ENCODE measurements at regions not wholly inside any gene's neighbourhood (a gene's known extent, or its start where the extent isn't known, plus 50 kb on each side); places are given as distances from the start of the nearest gene placed in this dataset.

GRCh38 chr9:22343218-22343611, 103.4 kb upstream of the DMRTA1 start:
- H3K27ac Mint-ChIP-seq: no peak overlapping the region
- POLR2A ChIA-PET: no interaction called here

GRCh38 chr9:22354699-22355384, 91.8 kb upstream of the DMRTA1 start:
- CTCF ChIA-PET: no interaction called here

More at GRCh38 chr9:22343218-22343611, 103.4 kb upstream of the DMRTA1 start:
- Mint-ChIP-seq H3K36me3 (ENCODE audit: low read depth) (no peaks in the 10 kb centered on the region), H3K9me3 (no peaks in the 10 kb centered on the region), H3K4me1 (no peaks in the 10 kb centered on the region), H3K4me3 (no peak overlapping the region), H3K27me3 (no peaks in the 10 kb centered on the region)
- no peak for DNase-seq
- CTCF ChIA-PET: no interaction called here

GRCh38 chr9:22356985-22357384, 89.6 kb upstream of the DMRTA1 start:
- Mint-ChIP-seq H3K9me3 (no peaks in the 10 kb centered on the region), H3K27me3 (no peaks in the 10 kb centered on the region), H3K36me3 (ENCODE audit: low read depth) (no peaks in the 10 kb centered on the region), H3K4me1 (no peaks in the 10 kb centered on the region), H3K4me3 (no peak overlapping the region), H3K27ac (no peak overlapping the region)
- ChIA-PET POLR2A (no interaction called here), CTCF (no interaction called here)
- DNase-seq: no peak

More at GRCh38 chr9:22354699-22355384, 91.8 kb upstream of the DMRTA1 start:
- Mint-ChIP-seq H3K4me1 (no peaks in the 10 kb centered on the region), H3K9me3 (no peaks in the 10 kb centered on the region), H3K36me3 (ENCODE audit: low read depth) (no peaks in the 10 kb centered on the region), H3K27ac (no peak overlapping the region), H3K27me3 (no peaks in the 10 kb centered on the region), H3K4me3 (no peak overlapping the region)
- DNase-seq: no peak
- POLR2A ChIA-PET: no interaction called here

GRCh38 chr9:22363421-22363887, 83.2 kb upstream of the DMRTA1 start:
- CTCF ChIA-PET: no interaction called here
- POLR2A ChIA-PET: no interaction called here
- no peaks in the 10 kb centered on the region for H3K4me1 Mint-ChIP-seq
- peaks cover 2% of the 10 kb centered on the region for H3K9me3 Mint-ChIP-seq
- no peaks in the 10 kb centered on the region for H3K27me3 Mint-ChIP-seq
- H3K27ac Mint-ChIP-seq: no peak overlapping the region
- no peak for DNase-seq
- H3K4me3 Mint-ChIP-seq: no peak overlapping the region
- H3K36me3 Mint-ChIP-seq (ENCODE audit: low read depth): no peaks in the 10 kb centered on the region

GRCh38 chr9:22373636-22374035, 73.0 kb upstream of the DMRTA1 start:
- Mint-ChIP-seq H3K27me3 (no peaks in the 10 kb centered on the region), H3K4me3 (no peak overlapping the region), H3K36me3 (ENCODE audit: low read depth) (no peaks in the 10 kb centered on the region), H3K27ac (no peak overlapping the region), H3K4me1 (no peaks in the 10 kb centered on the region), H3K9me3 (no peaks in the 10 kb centered on the region)
- CTCF ChIA-PET: interaction anchor here (0.6 kb wide), 1 partner anchor 129 kb away, joined by 5 read pairs; no protein-coding TSS in a partner anchor
- POLR2A ChIA-PET: no interaction called here
- DNase-seq: no peak

GRCh38 chr9:22374051-22374450, 72.6 kb upstream of the DMRTA1 start:
- Mint-ChIP-seq H3K36me3 (ENCODE audit: low read depth) (no peaks in the 10 kb centered on the region), H3K4me1 (no peaks in the 10 kb centered on the region), H3K9me3 (no peaks in the 10 kb centered on the region), H3K4me3 (no peak overlapping the region), H3K27me3 (no peaks in the 10 kb centered on the region), H3K27ac (no peak overlapping the region)
- ChIA-PET POLR2A (interaction anchor here (0.7 kb wide), 1 partner anchor 18 kb away, joined by 3 read pairs; no protein-coding TSS in a partner anchor), CTCF (no interaction called here)
- no peak for DNase-seq

GRCh38 chr9:22379272-22379671, 67.4 kb upstream of the DMRTA1 start:
- DNase-seq: no peak
- ChIA-PET POLR2A (no interaction called here), CTCF (no interaction called here)
- H3K36me3 Mint-ChIP-seq (ENCODE audit: low read depth): no peaks in the 10 kb centered on the region
- H3K4me1 Mint-ChIP-seq: no peaks in the 10 kb centered on the region
- no peaks in the 10 kb centered on the region for H3K9me3 Mint-ChIP-seq
- H3K4me3 Mint-ChIP-seq: no peak overlapping the region
- H3K27me3 Mint-ChIP-seq: no peaks in the 10 kb centered on the region
- no peak overlapping the region for H3K27ac Mint-ChIP-seq

GRCh38 chr9:22381170-22381569, 65.5 kb upstream of the DMRTA1 start:
- Mint-ChIP-seq H3K27me3 (peaks cover 4% of the 10 kb centered on the region), H3K27ac (no peak overlapping the region), H3K4me1 (no peaks in the 10 kb centered on the region), H3K9me3 (no peaks in the 10 kb centered on the region), H3K4me3 (no peak overlapping the region), H3K36me3 (ENCODE audit: low read depth) (no peaks in the 10 kb centered on the region)
- POLR2A ChIA-PET: no interaction called here
- CTCF ChIA-PET: no interaction called here
- no peak for DNase-seq

- Mint-ChIP-seq H3K27me3 (peaks cover 4% of the 10 kb centered on the region), H3K4me3 (no peak overlapping the region), H3K27ac (no peak overlapping the region), H3K9me3 (no peaks in the 10 kb centered on the region), H3K36me3 (ENCODE audit: low read depth) (no peaks in the 10 kb centered on the region), H3K4me1 (no peaks in the 10 kb centered on the region)
- ChIA-PET CTCF (no interaction called here), POLR2A (no interaction called here)
- DNase-seq: no peak
Observed at GRCh38 chr9:22382331-22382730, 64.3 kb upstream of the DMRTA1 start.

GRCh38 chr9:22383718-22384117, 62.9 kb upstream of the DMRTA1 start:
- Mint-ChIP-seq H3K9me3 (no peaks in the 10 kb centered on the region), H3K4me3 (no peak overlapping the region), H3K27ac (no peak overlapping the region), H3K4me1 (no peaks in the 10 kb centered on the region), H3K27me3 (peaks cover 4% of the 10 kb centered on the region), H3K36me3 (ENCODE audit: low read depth) (no peaks in the 10 kb centered on the region)
- no peak for DNase-seq
- ChIA-PET CTCF (no interaction called here), POLR2A (no interaction called here)

GRCh38 chr9:22389271-22389670, 57.4 kb upstream of the DMRTA1 start:
- no peak for DNase-seq
- no peak overlapping the region for H3K4me3 Mint-ChIP-seq
- no peaks in the 10 kb centered on the region for H3K4me1 Mint-ChIP-seq
- POLR2A ChIA-PET: no interaction called here
- H3K9me3 Mint-ChIP-seq: no peaks in the 10 kb centered on the region
- H3K27me3 Mint-ChIP-seq: peaks cover 4% of the 10 kb centered on the region
- H3K27ac Mint-ChIP-seq: no peak overlapping the region
- CTCF ChIA-PET: no interaction called here
- H3K36me3 Mint-ChIP-seq (ENCODE audit: low read depth): no peaks in the 10 kb centered on the region

GRCh38 chr9:22392523-22392922, 54.1 kb upstream of the DMRTA1 start:
- DNase-seq: no peak
- Mint-ChIP-seq H3K36me3 (ENCODE audit: low read depth) (no peaks in the 10 kb centered on the region), H3K9me3 (peaks cover 3% of the 10 kb centered on the region), H3K4me3 (no peak overlapping the region), H3K27me3 (no peaks in the 10 kb centered on the region), H3K4me1 (no peaks in the 10 kb centered on the region), H3K27ac (no peak overlapping the region)
- POLR2A ChIA-PET: no interaction called here
- CTCF ChIA-PET: interaction anchor here (0.5 kb wide), 1 partner anchor 148 kb away, joined by 3 read pairs; no protein-coding TSS in a partner anchor

- CTCF ChIA-PET: no interaction called here
- Mint-ChIP-seq H3K9me3 (peaks cover 3% of the 10 kb centered on the region), H3K36me3 (ENCODE audit: low read depth) (no peaks in the 10 kb centered on the region), H3K27ac (no peak overlapping the region), H3K4me3 (no peak overlapping the region), H3K27me3 (no peaks in the 10 kb centered on the region), H3K4me1 (no peaks in the 10 kb centered on the region)
- POLR2A ChIA-PET: no interaction called here
- no peak for DNase-seq
Observed at GRCh38 chr9:22395687-22396141, 50.9 kb upstream of the DMRTA1 start.
